HEK293 (cell line): ENCODE measurements at regions not wholly inside any gene's neighbourhood (a gene's known extent, or its start where the extent isn't known, plus 50 kb on each side); places are given as distances from the start of the nearest gene placed in this dataset.

Experiments used
- CTCF ChIA-PET: fragments of 350-600 bp; formaldehyde crosslinking; extraction: SDS; loops from one replicate; lab custom pipeline; 2021; ENCODE audit warnings: antibody characterized with exemption; lab: Yijun Ruan, JAX
- POLR2A ChIA-PET: fragments of 300-600 bp; formaldehyde crosslinking; extraction: SDS; loops from one replicate; lab custom pipeline; 2020; ENCODE audit warnings: antibody characterized with exemption, inconsistent platforms; lab: Yijun Ruan, JAX
- H3K27ac ChIP-seq: fragments of 200-500 bp; sonication (Bioruptor generic); 2 replicates; pipeline ENCODE4 v1.5.1; 2014; ENCODE audit warnings: low read depth, low read length, control low read depth, inconsistent platforms; ENCODE audit errors: extremely low read depth
- H3K36me3 ChIP-seq, 2 experiments: fragments of 200-500 bp in 1 of 2; sonication (Bioruptor generic) in 1 of 2; 1 replicate in 1 of 2; 2 replicates in 1 of 2; pipeline ENCODE4 v1.5.1; 2014 to 2017; ENCODE audit warnings: inconsistent platforms in 2 of 2, low read length in 2 of 2; ENCODE audit not compliant: control insufficient read depth in 2 of 2, insufficient read depth in 1 of 2
- H3K4me1 ChIP-seq: fragments of 200-500 bp; sonication (Bioruptor generic); 2 replicates; pipeline ENCODE4 v1.5.1; 2014; ENCODE audit warnings: mild to moderate bottlenecking, low read length, inconsistent platforms; ENCODE audit not compliant: control insufficient read depth, insufficient read depth
- H3K4me3 ChIP-seq: 2 replicates; pipeline ENCODE4 v1.5.1; 2011; ENCODE audit warnings: low read depth, mild to moderate bottlenecking, control low read depth, low read length, moderate library complexity
- H3K9me3 ChIP-seq: fragments of 200-500 bp; sonication (Bioruptor generic); 2 replicates; pipeline ENCODE4 v1.5.1; 2014; ENCODE audit warnings: low read depth, low read length, inconsistent platforms; ENCODE audit not compliant: control insufficient read depth, insufficient read depth
- ELK4 ChIP-seq: IDR thresholded peaks from 2 replicates; pipeline ENCODE4 v1.6.1; 2011; ENCODE audit warnings: mild to moderate bottlenecking, low read depth, low read length, borderline replicate concordance
- GFI1B ChIP-seq: fragments of 450-650 bp; formaldehyde crosslinking; IDR thresholded peaks from 2 replicates; pipeline ENCODE4 v1.5.1; 2016; ENCODE audit warnings: missing biosample characterization, missing genetic modification characterization
- HOXD13 ChIP-seq: sonication (generic); formaldehyde crosslinking; IDR thresholded peaks from 2 replicates; pipeline ENCODE4 v1.8.0; 2022; ENCODE audit warnings: missing genetic modification reagents, borderline replicate concordance
- KLF1 ChIP-seq: fragments of 450-650 bp; formaldehyde crosslinking; IDR thresholded peaks from 2 replicates; pipeline ENCODE4 v1.5.1; 2016; ENCODE audit warnings: missing biosample characterization, missing genetic modification characterization
- PRDM1 ChIP-seq: fragments of 450-650 bp; formaldehyde crosslinking; IDR thresholded peaks from 2 replicates; pipeline ENCODE4; 2016; ENCODE audit warnings: missing biosample characterization, missing genetic modification characterization
- ZBTB17 ChIP-seq: fragments of 450-650 bp; formaldehyde crosslinking; IDR thresholded peaks from 2 replicates; pipeline ENCODE4 v1.5.1; 2016; ENCODE audit warnings: missing biosample characterization, missing genetic modification characterization
- ZEB2 ChIP-seq: fragments of 450-650 bp; formaldehyde crosslinking; IDR thresholded peaks from 2 replicates; pipeline ENCODE4 v1.5.1; 2016; ENCODE audit warnings: missing biosample characterization, missing genetic modification characterization
- ZNF132 ChIP-seq: fragments of 450-650 bp; formaldehyde crosslinking; IDR thresholded peaks from 2 replicates; pipeline ENCODE4 v1.5.1; 2017; ENCODE audit warnings: missing biosample characterization, missing genetic modification characterization, borderline replicate concordance
- ZNF146 ChIP-seq: fragments of 450-650 bp; formaldehyde crosslinking; IDR thresholded peaks from 2 replicates; pipeline ENCODE4 v1.5.1; 2016; ENCODE audit warnings: missing biosample characterization, missing genetic modification characterization
- ZNF169 ChIP-seq: fragments of 450-650 bp; formaldehyde crosslinking; IDR thresholded peaks from 2 replicates; pipeline ENCODE4 v1.5.1; 2016; ENCODE audit warnings: missing biosample characterization, missing genetic modification characterization
- ZNF302 ChIP-seq: fragments of 450-650 bp; formaldehyde crosslinking; IDR thresholded peaks from 2 replicates; pipeline ENCODE4 v1.5.1; 2016; ENCODE audit warnings: missing biosample characterization, missing genetic modification characterization, low read depth
- ZNF335 ChIP-seq: fragments of 450-650 bp; formaldehyde crosslinking; conservative IDR thresholded peaks from 2 replicates; pipeline ENCODE4 v1.5.1; 2016; ENCODE audit warnings: missing biosample characterization, missing genetic modification characterization
- ZNF513 ChIP-seq: fragments of 450-650 bp; IDR thresholded peaks from 2 replicates; pipeline ENCODE4 v1.5.1; 2018; ENCODE audit warnings: missing biosample characterization, missing genetic modification characterization
- ZNF555 ChIP-seq: fragments of 450-650 bp; formaldehyde crosslinking; conservative IDR thresholded peaks from 2 replicates; pipeline ENCODE4 v1.5.1; 2017; ENCODE audit warnings: missing biosample characterization, mild to moderate bottlenecking, missing genetic modification characterization, inconsistent platforms
- ZNF621 ChIP-seq: fragments of 450-650 bp; formaldehyde crosslinking; IDR thresholded peaks from 2 replicates; pipeline ENCODE4 v1.5.1; 2017; ENCODE audit warnings: missing biosample characterization, missing genetic modification characterization
- ZNF626 ChIP-seq: fragments of 450-650 bp; sonication (Bioruptor Pico); formaldehyde crosslinking; IDR thresholded peaks from 2 replicates; pipeline ENCODE4 v1.5.1; 2018; ENCODE audit warnings: missing biosample characterization, missing genetic modification characterization, inconsistent platforms
- ZNF660 ChIP-seq: fragments of 450-650 bp; IDR thresholded peaks from 2 replicates; pipeline ENCODE4 v1.5.1; 2018; ENCODE audit warnings: missing biosample characterization, mild to moderate bottlenecking, missing genetic modification characterization
- ZNF664 ChIP-seq: fragments of 450-650 bp; formaldehyde crosslinking; IDR thresholded peaks from 2 replicates; pipeline ENCODE4 v1.5.1; 2016; ENCODE audit warnings: missing biosample characterization, missing genetic modification characterization
- ZSCAN30 ChIP-seq: fragments of 450-650 bp; IDR thresholded peaks from 2 replicates; pipeline ENCODE4 v1.5.1; 2018; ENCODE audit warnings: missing biosample characterization, mild to moderate bottlenecking, missing genetic modification characterization, moderate library complexity
- ZSCAN4 ChIP-seq: fragments of 450-650 bp; formaldehyde crosslinking; IDR thresholded peaks from 2 replicates; pipeline ENCODE4 v1.5.1; 2017; ENCODE audit warnings: missing biosample characterization, missing genetic modification characterization
- TF ChIP-seq, protein P1 (sequence below): fragments of 450-650 bp; formaldehyde crosslinking; optimal IDR thresholded peaks from 2 replicates; pipeline ENCODE3; 2016; ENCODE audit warnings: missing biosample characterization, mild to moderate bottlenecking, missing genetic modification characterization
- TF ChIP-seq, protein P2 (sequence below): fragments of 450-650 bp; formaldehyde crosslinking; IDR thresholded peaks from 2 replicates; pipeline ENCODE4 v1.5.1; 2016; ENCODE audit warnings: missing biosample characterization, missing genetic modification characterization

GRCh38 chr7:41375582-41375981 is 327.3 kb downstream of the INHBA start:
- Histone ChIP-seq H3K4me1 (no peaks in the 10 kb centered on the region), H3K27ac (no peak overlapping the region), H3K9me3 (no peaks in the 10 kb centered on the region), H3K4me3 (no peak overlapping the region), H3K36me3 (no peaks in the 10 kb centered on the region)
- ChIA-PET CTCF (no interaction called here), POLR2A (no interaction called here)
- no peak for TF ChIP-seq HOXD13 (CRISPR knock-in tag)
- no peak for TF ChIP-seq ZNF664 (tag by site-specific recombination)
- TF ChIP-seq ZSCAN30 (tag by site-specific recombination) = no peak
- no peak for TF ChIP-seq ZNF302
- TF ChIP-seq PRDM1 (tag by site-specific recombination) = no peak

- H3K4me3 ChIP-seq = no peak overlapping the region
- no peaks in the 10 kb centered on the region for H3K36me3 ChIP-seq
- no peak overlapping the region for H3K27ac ChIP-seq
- POLR2A ChIA-PET = no interaction called here
- CTCF ChIA-PET = interaction anchor here (0.5 kb wide), 1 partner anchor 15 kb away, joined by 4 read pairs; no protein-coding TSS in a partner anchor
- H3K9me3 ChIP-seq = no peaks in the 10 kb centered on the region
- no peaks in the 10 kb centered on the region for H3K4me1 ChIP-seq
- no peak for TF ChIP-seq ZNF335 (tag by site-specific recombination)
- TF ChIP-seq ZSCAN4 (tag by site-specific recombination) = no peak
- TF ChIP-seq ZNF555 (tag by site-specific recombination) = no peak
- no peak for TF ChIP-seq ZNF626 (tag by site-specific recombination)
- TF ChIP-seq ZNF664 (tag by site-specific recombination) = no peak
- TF ChIP-seq ZNF146 (tag by site-specific recombination) = no peak
These were observed 328.6 kb downstream of the INHBA start for GRCh38 chr7:41374150-41374848.

DNA sequence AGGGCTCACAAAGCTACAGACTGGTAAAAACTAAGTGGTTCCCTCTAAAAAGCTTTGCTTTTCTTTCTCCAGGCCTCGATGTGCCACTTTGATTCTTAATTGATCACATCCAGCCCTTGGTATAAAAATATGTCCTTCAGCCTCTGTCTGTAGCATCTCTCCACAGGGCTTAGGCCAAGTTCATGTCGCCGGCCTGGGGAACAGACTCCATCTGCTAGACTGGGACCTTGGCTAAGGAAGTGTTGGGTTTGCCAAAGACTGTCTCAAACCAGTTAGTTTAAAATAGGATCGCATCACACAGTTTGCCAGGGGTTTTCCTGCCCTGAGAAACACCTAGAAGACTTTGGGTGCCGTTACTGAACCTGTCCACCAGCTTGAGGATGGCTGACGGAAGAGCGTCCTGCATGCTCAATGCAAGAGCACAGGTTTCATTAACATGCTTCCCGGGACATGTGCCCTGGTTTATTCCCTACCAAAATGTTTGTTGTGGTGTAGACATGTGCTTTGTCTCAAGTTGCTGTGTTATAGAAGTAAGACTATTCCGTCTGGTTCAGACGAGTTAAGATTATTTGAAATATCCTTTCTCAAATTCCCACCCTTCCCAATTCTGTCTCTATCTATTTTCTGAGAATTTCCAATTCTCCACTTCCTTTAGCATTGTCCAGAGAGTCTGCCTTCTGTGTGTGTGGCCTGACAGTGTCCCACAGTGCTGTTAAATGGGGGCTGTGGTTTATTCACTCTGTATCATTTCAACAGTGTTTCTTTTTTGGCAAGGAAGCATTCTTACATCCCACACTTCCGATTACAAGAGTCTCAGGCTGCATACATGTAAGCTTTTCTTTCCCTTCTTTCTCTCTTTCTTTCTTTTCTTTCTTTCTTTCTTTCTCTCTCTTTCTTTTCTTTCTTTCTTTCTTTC is 334.7 kb downstream of the INHBA start:
- Histone ChIP-seq H3K9me3 (no peaks in the 10 kb centered on the region), H3K4me3 (no peak overlapping the region), H3K4me1 (no peaks in the 10 kb centered on the region), H3K36me3 (no peaks in the 10 kb centered on the region), H3K27ac (no peak overlapping the region)
- ChIA-PET POLR2A (no interaction called here), CTCF (no interaction called here)
- TF ChIP-seq ZEB2 (tag by site-specific recombination) (no peak), ELK4 (no peak), GFI1B (no peak), ZNF513 (tag by site-specific recombination) (no peak), KLF1 (tag by site-specific recombination) (no peak), ZNF132 (tag by site-specific recombination) (no peak), ZNF169 (tag by site-specific recombination) (no peak), ZNF621 (tag by site-specific recombination) (no peak), ZBTB17 (tag by site-specific recombination) (no peak), ZNF660 (tag by site-specific recombination) (no peak)
- TF ChIP-seq, protein P1, sequence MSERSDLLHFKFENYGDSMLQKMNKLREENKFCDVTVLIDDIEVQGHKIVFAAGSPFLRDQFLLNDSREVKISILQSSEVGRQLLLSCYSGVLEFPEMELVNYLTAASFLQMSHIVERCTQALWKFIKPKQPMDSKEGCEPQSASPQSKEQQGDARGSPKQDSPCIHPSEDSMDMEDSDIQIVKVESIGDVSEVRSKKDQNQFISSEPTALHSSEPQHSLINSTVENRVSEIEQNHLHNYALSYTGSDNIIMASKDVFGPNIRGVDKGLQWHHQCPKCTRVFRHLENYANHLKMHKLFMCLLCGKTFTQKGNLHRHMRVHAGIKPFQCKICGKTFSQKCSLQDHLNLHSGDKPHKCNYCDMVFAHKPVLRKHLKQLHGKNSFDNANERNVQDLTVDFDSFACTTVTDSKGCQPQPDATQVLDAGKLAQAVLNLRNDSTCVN (tag by site-specific recombination) = no peak
- TF ChIP-seq, protein P2, sequence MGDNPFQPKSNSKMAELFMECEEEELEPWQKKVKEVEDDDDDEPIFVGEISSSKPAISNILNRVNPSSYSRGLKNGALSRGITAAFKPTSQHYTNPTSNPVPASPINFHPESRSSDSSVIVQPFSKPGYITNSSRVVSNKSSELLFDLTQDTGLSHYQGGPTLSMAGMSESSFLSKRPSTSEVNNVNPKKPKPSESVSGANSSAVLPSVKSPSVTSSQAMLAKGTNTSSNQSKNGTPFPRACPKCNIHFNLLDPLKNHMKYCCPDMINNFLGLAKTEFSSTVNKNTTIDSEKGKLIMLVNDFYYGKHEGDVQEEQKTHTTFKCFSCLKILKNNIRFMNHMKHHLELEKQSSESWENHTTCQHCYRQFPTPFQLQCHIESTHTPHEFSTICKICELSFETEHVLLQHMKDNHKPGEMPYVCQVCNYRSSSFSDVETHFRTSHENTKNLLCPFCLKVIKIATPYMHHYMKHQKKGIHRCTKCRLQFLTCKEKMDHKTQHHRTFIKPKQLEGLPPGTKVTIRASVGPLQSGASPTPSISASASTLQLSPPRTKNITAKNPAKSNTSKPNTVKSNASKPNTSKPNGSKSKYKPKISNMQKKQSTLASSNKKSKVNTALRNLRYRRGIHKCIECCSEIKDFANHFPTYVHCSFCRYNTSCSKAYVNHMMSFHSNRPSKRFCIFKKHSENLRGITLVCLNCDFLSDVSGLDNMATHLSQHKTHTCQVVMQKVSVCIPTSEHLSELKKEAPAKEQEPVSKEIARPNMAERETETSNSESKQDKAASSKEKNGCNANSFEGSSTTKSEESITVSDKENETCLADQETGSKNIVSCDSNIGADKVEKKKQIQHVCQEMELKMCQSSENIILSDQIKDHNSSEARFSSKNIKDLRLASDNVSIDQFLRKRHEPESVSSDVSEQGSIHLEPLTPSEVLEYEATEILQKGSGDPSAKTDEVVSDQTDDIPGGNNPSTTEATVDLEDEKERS (tag by site-specific recombination) = no peak
